RWPE1 (cell line): ENCODE measurements at regions not wholly inside any gene's neighbourhood (a gene's known extent, or its start where the extent isn't known, plus 50 kb on each side); places are given as distances from the start of the nearest gene placed in this dataset.
A peak's percentile ranks its signal among the peaks of the same experiment; 100 is the strongest.

Source experiments
- CTCF ChIA-PET: fragments of 350-600 bp; sonication (Branson Sonifier 250); formaldehyde crosslinking; extraction: SDS; loops from one replicate; lab custom pipeline; 2021; lab: Yijun Ruan, JAX
- POLR2A ChIA-PET: fragments of 400-600 bp; formaldehyde crosslinking; extraction: SDS; loops from one replicate; lab custom pipeline; 2020; ENCODE audit warnings: antibody characterized with exemption; ENCODE audit not compliant: low non-redundant PET; lab: Yijun Ruan, JAX
- DNase-seq: peaks from one replicate; pipeline ENCODE4 v3.0.0; 2012; ENCODE audit warnings: low spot score
- H3K27ac ChIP-seq: fragments of 450-650 bp; 2 replicates; pipeline ENCODE4 v1.5.1; 2017
- TF ChIP-seq, protein P1 (sequence below): fragments of 450-650 bp; conservative IDR thresholded peaks from 2 replicates; pipeline ENCODE4 v1.5.1; 2017; ENCODE audit warnings: low read depth, mild to moderate bottlenecking

DNA sequence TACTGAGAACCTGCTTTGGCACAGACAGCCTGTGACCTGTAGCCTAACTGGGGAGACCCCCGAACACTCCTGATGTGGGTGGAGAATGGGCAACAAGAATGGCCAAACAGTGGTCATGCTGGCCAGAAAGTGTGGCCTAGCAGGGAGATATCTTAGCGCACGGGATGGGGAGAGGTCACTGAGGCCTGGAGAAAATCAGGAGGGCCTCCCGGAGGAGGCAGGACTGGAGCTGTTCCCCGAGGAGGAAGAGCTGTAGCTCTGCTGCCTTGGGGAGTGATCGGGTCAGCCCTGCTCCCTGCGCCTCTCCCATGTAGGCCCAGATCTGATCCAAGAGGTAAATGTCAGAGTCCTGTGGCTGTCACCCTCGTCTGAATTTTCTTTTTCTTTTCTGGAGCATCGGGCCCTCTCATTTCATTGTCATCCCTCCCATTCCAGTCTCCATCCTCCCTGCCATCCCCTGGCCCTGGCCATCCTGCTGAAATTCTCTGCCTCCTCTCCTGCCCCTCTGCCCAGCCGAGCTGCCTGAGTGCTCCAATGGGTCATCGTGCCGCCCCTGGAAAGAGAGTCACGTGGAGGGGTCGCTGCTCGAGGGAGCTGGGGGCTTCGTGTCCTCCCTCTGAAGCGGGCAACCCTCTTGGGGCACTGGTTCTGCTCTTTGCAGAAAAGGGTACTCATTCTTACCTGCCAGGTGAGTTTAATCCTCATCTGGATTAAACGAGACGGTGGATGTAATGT lies 242.9 kb downstream of the HAUS1 start:
- POLR2A ChIA-PET = no interaction called here
- TF ChIP-seq, protein P1, sequence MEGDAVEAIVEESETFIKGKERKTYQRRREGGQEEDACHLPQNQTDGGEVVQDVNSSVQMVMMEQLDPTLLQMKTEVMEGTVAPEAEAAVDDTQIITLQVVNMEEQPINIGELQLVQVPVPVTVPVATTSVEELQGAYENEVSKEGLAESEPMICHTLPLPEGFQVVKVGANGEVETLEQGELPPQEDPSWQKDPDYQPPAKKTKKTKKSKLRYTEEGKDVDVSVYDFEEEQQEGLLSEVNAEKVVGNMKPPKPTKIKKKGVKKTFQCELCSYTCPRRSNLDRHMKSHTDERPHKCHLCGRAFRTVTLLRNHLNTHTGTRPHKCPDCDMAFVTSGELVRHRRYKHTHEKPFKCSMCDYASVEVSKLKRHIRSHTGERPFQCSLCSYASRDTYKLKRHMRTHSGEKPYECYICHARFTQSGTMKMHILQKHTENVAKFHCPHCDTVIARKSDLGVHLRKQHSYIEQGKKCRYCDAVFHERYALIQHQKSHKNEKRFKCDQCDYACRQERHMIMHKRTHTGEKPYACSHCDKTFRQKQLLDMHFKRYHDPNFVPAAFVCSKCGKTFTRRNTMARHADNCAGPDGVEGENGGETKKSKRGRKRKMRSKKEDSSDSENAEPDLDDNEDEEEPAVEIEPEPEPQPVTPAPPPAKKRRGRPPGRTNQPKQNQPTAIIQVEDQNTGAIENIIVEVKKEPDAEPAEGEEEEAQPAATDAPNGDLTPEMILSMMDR = no peak
- H3K27ac ChIP-seq = 0 out of 2 replicates have a peak overlapping the region, but pooled peaks have one; percentile 13
- CTCF ChIA-PET = no interaction called here
- DNase-seq = no peak

DNA sequence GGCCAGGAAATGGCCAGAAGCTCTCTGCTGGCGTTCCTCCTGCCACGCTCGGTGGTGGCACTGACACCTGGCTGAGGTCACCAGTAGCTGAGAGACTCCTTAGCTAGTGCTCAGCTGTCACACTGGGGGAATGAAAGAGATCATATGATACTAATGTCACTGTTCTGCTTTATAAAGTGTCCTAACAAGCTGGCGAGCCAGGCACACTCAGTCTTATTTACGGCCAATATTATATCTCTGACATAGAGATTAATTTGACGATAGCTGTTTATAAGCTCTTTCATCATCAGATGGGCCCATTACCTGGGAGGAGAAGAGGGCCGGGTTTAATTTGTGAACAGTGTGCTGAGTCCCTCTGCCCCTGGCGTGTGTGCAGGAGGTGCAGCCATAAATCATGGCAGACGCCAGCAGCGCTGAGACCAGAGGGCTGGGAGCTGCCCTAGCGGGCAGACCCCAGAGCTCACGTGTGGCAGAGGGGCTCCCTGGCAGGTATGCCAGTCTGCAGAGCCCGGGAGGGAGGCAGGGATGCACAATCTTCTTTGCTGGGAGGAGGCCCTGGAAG lies 246.5 kb downstream of the HAUS1 start:
- CTCF ChIA-PET = interaction anchor here (0.7 kb wide), 1 partner anchor 472 kb away, joined by 4 read pairs; no protein-coding TSS in a partner anchor
- POLR2A ChIA-PET = no interaction called here
- TF ChIP-seq, protein P1 = no peak
- H3K27ac ChIP-seq = peak overlapping the region; percentile 15
- no peak for DNase-seq

DNA sequence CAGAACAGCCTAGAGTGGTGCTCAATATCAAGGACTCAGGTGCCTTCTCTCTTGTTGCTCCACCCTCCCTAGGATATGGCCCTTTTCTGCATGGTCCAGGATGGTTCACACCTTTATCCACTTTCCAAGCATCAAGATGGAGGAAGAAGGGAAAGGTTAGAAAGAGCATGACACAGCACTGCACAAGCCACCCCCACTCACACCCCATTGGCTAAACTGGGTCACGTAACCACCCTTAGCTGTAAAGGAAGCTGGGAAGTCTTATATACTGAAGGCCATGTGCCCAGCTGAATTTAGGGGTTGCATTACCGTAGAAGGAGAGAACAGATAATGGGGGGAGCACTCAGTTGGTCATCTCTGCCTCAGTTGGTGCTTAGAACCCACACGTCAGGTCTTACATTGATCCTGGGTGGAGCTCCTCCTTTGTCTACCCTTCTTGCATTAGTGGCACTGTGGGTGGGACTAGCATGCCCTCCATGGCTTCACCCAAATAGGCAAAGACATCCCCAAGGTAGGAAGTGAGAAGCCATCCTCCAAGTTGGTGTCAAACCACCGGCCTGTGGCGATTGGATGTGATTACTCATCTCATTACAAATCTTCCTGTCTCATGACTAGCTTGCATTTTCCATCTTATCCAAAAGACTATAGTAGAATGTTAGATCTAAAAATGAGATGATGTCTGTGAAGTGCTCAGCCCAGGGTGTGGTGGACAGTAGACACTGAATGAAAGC lies 248.5 kb downstream of the HAUS1 start:
- no peak for DNase-seq
- POLR2A ChIA-PET = no interaction called here
- TF ChIP-seq, protein P1 = no peak
- CTCF ChIA-PET = no interaction called here
- no peak overlapping the region for H3K27ac ChIP-seq

DNA sequence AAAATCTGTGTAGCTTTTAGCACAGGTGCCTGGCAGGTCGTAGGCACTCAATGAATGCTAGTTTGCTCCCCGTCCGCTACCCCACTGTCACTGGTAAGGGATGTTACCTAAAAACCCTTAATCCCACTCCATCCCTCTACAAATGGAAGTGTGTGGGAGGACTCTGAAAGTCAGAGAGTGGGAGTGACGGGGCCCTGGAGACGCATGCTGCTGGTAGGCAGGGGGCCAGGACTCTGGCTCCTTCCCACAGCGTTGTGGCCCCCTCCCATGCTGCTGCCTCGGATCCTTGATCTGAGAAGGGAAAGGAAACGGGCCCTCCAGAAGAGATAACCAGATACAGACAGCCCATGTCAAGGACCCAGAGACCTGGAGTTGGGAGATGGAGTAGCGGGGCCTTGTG lies 249.3 kb downstream of the HAUS1 start:
- peak overlapping the region; percentile 9; the same call in 1 of the 2 replicates for H3K27ac ChIP-seq
- ChIA-PET CTCF (no interaction called here), POLR2A (no interaction called here)
- TF ChIP-seq, protein P1 = no peak
- no peak for DNase-seq

DNA sequence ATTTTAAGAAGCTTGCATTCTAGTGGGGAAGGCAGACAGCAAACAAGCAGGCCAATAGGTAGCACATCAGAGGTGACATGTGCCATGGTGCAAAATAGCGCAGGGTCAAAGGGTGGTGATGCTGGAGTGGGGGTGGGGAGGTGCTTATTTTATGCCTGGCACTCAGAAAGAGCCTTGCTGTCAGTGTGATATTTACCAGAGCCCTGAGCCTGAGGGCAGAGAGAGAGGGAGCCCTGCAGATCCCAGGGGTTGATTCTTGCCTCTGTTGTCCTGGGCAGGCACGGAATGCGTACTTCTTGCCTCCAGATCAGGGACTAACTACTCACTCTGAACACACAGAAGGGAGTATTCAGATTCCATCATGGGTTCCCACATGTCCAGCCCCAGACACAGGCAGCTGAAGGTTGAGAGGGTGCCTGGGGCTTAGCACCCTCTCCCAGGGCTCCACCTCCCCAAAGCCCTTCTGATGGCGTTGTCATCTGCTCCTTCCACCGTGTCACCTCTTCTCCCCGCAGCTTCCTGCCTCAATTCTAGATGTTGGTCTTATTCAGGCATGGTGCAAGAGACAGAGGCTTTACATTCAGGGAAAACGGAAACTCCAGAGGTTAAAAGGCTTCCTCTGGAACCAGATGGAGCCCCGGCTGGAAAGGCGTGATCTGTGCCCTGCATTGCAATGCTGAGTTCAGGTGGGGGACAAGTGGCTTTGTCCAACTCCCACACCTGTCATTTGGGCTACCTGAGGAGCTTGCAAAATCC lies 252.3 kb downstream of the HAUS1 start:
- DNase-seq = no peak
- ChIA-PET CTCF (interaction anchor here (0.6 kb wide), 1 partner anchor 31 kb away, joined by 4 read pairs; no protein-coding TSS in a partner anchor), POLR2A (no interaction called here)
- TF ChIP-seq, protein P1 = no peak
- no peak overlapping the region for H3K27ac ChIP-seq

DNA sequence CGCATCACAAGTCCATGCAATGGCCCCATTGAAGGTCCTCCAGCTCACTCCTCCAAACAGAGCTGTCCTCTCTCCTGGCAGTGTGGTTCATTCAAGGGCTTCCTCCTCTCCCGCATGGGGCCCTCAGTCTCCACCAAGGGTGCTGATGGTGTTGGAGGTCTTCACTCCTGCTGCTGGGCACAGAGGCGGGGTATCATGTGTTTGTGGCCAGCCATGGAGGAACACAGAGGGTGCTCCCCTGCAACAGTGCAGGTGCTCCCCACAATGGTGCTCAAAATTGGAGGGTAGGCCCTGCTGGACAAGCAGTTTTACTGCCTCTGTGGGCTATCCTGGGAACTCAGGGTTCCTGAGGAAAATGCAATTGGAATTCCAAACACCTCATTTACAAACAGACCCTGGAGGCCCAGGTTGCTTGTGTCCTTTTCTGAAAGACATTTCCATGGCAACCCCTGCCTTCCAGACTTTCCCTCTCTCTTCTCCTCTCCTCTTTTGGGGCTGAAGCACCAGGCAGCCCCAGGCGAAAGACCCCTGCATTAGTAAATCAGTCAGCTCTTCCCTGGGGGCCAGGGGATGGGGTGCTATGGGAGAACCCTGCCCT lies 256.0 kb downstream of the HAUS1 start:
- POLR2A ChIA-PET = no interaction called here
- CTCF ChIA-PET = no interaction called here
- DNase-seq = no peak
- H3K27ac ChIP-seq = 0 out of 2 replicates have a peak overlapping the region, but pooled peaks have one; percentile 20
- TF ChIP-seq, protein P1 = no peak
